ENCODE measurements at regions not wholly inside any gene's neighbourhood (a gene's known extent, or its start where the extent isn't known, plus 50 kb on each side); places are given as distances from the start of the nearest gene placed in this dataset.

GRCh38 chr14:53710615-53711014 lies 246.0 kb downstream of the BMP4 start:
- Histone ChIP-seq H3K36me3 (no peaks in the 10 kb centered on the region), H3K4me1 (no peaks in the 10 kb centered on the region), H3K4me3 (ENCODE audit: low read depth, low read length) (no peak overlapping the region), H3K9me3 (no peaks in the 10 kb centered on the region), H3K27me3 (0 out of 2 replicates have a peak, but pooled peaks cover 5% of the 10 kb centered on the region)
- TF ChIP-seq CTCF (IDR thresholded peaks at IDR 0.05; ENCODE audit: low read depth, low read length) = no peak
- DNase-seq = no peak

- no peaks in the 10 kb centered on the region for H3K36me3 ChIP-seq
- H3K9me3 ChIP-seq = no peaks in the 10 kb centered on the region
- no peak for DNase-seq
- no peaks in the 10 kb centered on the region for H3K4me1 ChIP-seq
- no peak for TF ChIP-seq CTCF (IDR thresholded peaks at IDR 0.05; ENCODE audit: low read depth, low read length)
- H3K4me3 ChIP-seq (ENCODE audit: low read depth, low read length) = no peak overlapping the region
- 0 out of 2 replicates have a peak, but pooled peaks cover 5% of the 10 kb centered on the region for H3K27me3 ChIP-seq
Measured at GRCh38 chr14:53709381-53709780, 247.2 kb downstream of the BMP4 start.

GRCh38 chr14:53703457-53703856 lies 253.2 kb downstream of the BMP4 start:
- TF ChIP-seq CTCF (IDR thresholded peaks at IDR 0.05; ENCODE audit: low read depth, low read length) = no peak
- no peak for DNase-seq
- Histone ChIP-seq H3K4me3 (ENCODE audit: low read depth, low read length) (no peak overlapping the region), H3K27me3 (0 out of 2 replicates have a peak, but pooled peaks cover 4% of the 10 kb centered on the region), H3K36me3 (no peaks in the 10 kb centered on the region), H3K9me3 (no peaks in the 10 kb centered on the region), H3K4me1 (no peaks in the 10 kb centered on the region)

GRCh38 chr14:53701108-53701875 lies 255.3 kb downstream of the BMP4 start:
- H3K27me3 ChIP-seq = no peaks in the 10 kb centered on the region
- TF ChIP-seq CTCF (IDR thresholded peaks at IDR 0.05; ENCODE audit: low read depth, low read length) = no peak
- H3K9me3 ChIP-seq = no peaks in the 10 kb centered on the region
- no peaks in the 10 kb centered on the region for H3K4me1 ChIP-seq
- H3K4me3 ChIP-seq (ENCODE audit: low read depth, low read length) = no peak overlapping the region
- no peaks in the 10 kb centered on the region for H3K36me3 ChIP-seq
- no peak for DNase-seq

GRCh38 chr14:53696217-53696965 lies 260.2 kb downstream of the BMP4 start:
- no peaks in the 10 kb centered on the region for H3K4me1 ChIP-seq
- no peak overlapping the region for H3K4me3 ChIP-seq (ENCODE audit: low read depth, low read length)
- no peak for DNase-seq
- H3K36me3 ChIP-seq = no peaks in the 10 kb centered on the region
- H3K9me3 ChIP-seq = no peaks in the 10 kb centered on the region
- no peaks in the 10 kb centered on the region for H3K27me3 ChIP-seq
- no peak for TF ChIP-seq CTCF (IDR thresholded peaks at IDR 0.05; ENCODE audit: low read depth, low read length)

All from BE2C (cell line).